RWPE2 (cell line): ENCODE measurements at regions not wholly inside any gene's neighbourhood (a gene's known extent, or its start where the extent isn't known, plus 50 kb on each side); places are given as distances from the start of the nearest gene placed in this dataset.

Experiments
- ATAC-seq: fragments of 200-7000 bp; cut with Tn5 transposase; 3 replicates; pipeline ENCODE4 v1.9.1; 2021; ENCODE audit warnings: low read depth
- DNase-seq: peaks from one replicate; pipeline ENCODE4 v3.0.0-alpha.2; 2020; ENCODE audit warnings: low spot score
- H3K27ac ChIP-seq: fragments of 450-650 bp; 2 replicates; pipeline ENCODE4 v1.5.1; 2017; ENCODE audit warnings: mild to moderate bottlenecking; ENCODE audit not compliant: poor library complexity, severe bottlenecking
- H3K27me3 ChIP-seq: fragments of 250-450 bp; sonication (Bioruptor Pico); 2 replicates; pipeline ENCODE4 v1.5.1; 2021; ENCODE audit warnings: mild to moderate bottlenecking, moderate library complexity; ENCODE audit not compliant: insufficient read depth, poor library complexity, severe bottlenecking
- H3K36me3 ChIP-seq: fragments of 250-450 bp; sonication (Bioruptor Pico); 2 replicates; pipeline ENCODE4 v1.5.1; 2020; ENCODE audit warnings: low read depth, mild to moderate bottlenecking, moderate library complexity
- H3K4me1 ChIP-seq: fragments of 250-450 bp; sonication (Bioruptor Pico); 2 replicates; pipeline ENCODE4 v1.5.1; 2021; ENCODE audit warnings: mild to moderate bottlenecking, moderate library complexity; ENCODE audit not compliant: insufficient read depth, poor library complexity, severe bottlenecking
- H3K4me3 ChIP-seq: fragments of 250-450 bp; sonication (Bioruptor Pico); 2 replicates; pipeline ENCODE4 v1.5.1; 2021; ENCODE audit warnings: mild to moderate bottlenecking, moderate library complexity; ENCODE audit not compliant: severe bottlenecking
- H3K9me3 ChIP-seq: fragments of 250-450 bp; sonication (Bioruptor Pico); 2 replicates; pipeline ENCODE4 v1.5.1; 2021; ENCODE audit warnings: mild to moderate bottlenecking, moderate library complexity; ENCODE audit not compliant: severe bottlenecking
- CTCF ChIP-seq: fragments of 450-650 bp; IDR thresholded peaks from one replicate; pipeline ENCODE4 v1.5.1; 2017; ENCODE audit warnings: mild to moderate bottlenecking, moderate library complexity; ENCODE audit not compliant: poor library complexity, severe bottlenecking

DNA sequence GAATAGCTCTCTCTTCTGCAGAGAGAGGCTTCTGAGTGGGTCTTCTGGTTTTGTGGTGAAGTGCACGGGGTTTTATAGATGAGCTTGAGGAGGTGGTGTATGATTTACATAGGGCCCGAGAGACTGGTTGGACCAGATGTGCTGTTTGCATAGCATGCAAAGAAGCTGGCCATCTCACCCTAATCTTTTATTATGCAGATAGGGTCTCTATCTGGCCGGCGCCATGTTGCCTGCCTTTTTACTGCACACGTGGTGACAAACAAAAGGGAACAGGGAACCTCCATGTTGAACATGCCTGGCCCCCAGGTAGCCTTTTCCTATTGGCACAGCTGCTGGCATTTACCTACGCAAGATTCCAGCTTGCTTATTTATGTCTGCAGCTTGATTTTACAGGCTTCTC is 473.3 kb upstream of the FAM47C start:
- TF ChIP-seq CTCF = no peak
- H3K27ac ChIP-seq = no peak overlapping the region
- H3K4me3 ChIP-seq = no peak overlapping the region
- ATAC-seq (no peak), DNase-seq (no peak)
- H3K27me3 ChIP-seq = no peaks in the 10 kb centered on the region
- H3K4me1 ChIP-seq = no peaks in the 10 kb centered on the region
- H3K36me3 ChIP-seq = no peaks in the 10 kb centered on the region
- no peaks in the 10 kb centered on the region for H3K9me3 ChIP-seq

GRCh38 chrX:36543499-36543898 is 464.7 kb upstream of the FAM47C start:
- no peaks in the 10 kb centered on the region for H3K36me3 ChIP-seq
- no peak overlapping the region for H3K4me3 ChIP-seq
- TF ChIP-seq CTCF = no peak
- H3K27me3 ChIP-seq = no peaks in the 10 kb centered on the region
- DNase-seq (no peak), ATAC-seq (no peak)
- H3K9me3 ChIP-seq = no peaks in the 10 kb centered on the region
- no peak overlapping the region for H3K27ac ChIP-seq
- H3K4me1 ChIP-seq = no peaks in the 10 kb centered on the region

DNA sequence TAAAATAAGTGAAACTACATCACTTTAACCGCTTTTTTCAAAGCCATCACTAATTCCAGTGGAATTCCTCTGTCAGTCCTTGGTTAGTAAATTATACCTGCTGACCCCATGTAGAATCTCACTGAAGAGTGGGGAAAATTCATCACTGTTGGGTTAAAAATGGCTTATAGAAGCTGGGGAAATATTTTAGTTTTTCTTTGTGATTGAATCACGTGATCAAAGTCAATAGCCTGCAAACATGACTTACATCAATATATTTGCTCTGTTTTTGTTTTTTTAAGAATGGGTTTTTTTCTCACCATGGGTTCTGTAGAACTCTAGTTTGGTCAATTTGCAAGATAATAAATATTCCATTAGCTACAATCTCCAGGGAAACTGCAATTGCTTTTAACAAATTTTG is 445.2 kb upstream of the FAM47C start:
- no peak for TF ChIP-seq CTCF
- Histone ChIP-seq H3K9me3 (no peaks in the 10 kb centered on the region), H3K36me3 (no peaks in the 10 kb centered on the region), H3K4me1 (no peaks in the 10 kb centered on the region), H3K27me3 (no peaks in the 10 kb centered on the region), H3K27ac (no peak overlapping the region), H3K4me3 (no peak overlapping the region)
- DNase-seq (no peak), ATAC-seq (no peak)

DNA sequence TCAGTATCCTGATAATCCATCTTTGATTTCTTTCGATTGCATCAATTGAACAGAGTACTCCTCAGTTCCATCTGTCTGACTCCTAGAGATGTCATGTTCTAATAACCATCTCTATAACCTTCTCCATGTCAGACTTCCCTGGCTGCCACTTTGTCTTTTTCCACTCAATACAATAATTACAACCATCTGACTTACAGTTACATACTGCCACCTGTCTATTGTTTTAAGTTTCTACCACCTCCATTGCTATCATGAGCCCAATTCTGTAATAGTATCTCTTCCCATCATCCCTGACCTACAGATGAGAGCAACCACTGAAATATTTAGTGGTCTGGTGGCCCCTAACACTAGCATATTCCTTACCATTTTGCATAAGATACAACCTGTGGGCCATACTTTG is 439.2 kb upstream of the FAM47C start:
- no peak overlapping the region for H3K4me3 ChIP-seq
- no peaks in the 10 kb centered on the region for H3K27me3 ChIP-seq
- H3K4me1 ChIP-seq = no peaks in the 10 kb centered on the region
- TF ChIP-seq CTCF = peak; percentile 7
- H3K9me3 ChIP-seq = no peaks in the 10 kb centered on the region
- ATAC-seq = no peak
- no peak for DNase-seq
- H3K36me3 ChIP-seq = no peaks in the 10 kb centered on the region
- no peak overlapping the region for H3K27ac ChIP-seq

DNA sequence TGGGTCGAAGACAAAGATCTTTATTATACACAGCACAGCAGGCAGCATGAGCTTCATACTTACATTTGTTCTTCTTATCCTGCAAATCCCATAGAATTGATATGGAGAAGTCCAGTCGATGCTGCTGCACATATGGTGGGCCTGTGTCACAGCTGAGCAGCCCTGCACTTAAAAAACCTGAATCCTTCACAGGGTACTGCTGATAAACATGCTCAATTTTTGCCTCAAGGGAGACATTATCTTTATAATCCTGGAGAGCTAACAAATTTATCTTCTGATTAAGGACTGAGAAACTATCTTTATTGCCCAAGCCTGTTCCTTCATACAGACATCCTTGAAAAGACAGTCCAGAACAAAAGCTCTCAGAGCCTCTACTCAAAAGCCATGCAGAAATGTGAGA is 434.4 kb upstream of the FAM47C start:
- Histone ChIP-seq H3K4me1 (no peaks in the 10 kb centered on the region), H3K4me3 (no peak overlapping the region), H3K27ac (no peak overlapping the region), H3K9me3 (no peaks in the 10 kb centered on the region), H3K36me3 (no peaks in the 10 kb centered on the region), H3K27me3 (no peaks in the 10 kb centered on the region)
- no peak for DNase-seq
- no peak for TF ChIP-seq CTCF
- no peak for ATAC-seq
